HG02981 (cell line): ENCODE measurements at regions not wholly inside any gene's neighbourhood (a gene's known extent, or its start where the extent isn't known, plus 50 kb on each side); places are given as distances from the start of the nearest gene placed in this dataset.

Experiments used
- ATAC-seq: cut with Tn5 transposase; IDR thresholded peaks from one replicate; pipeline ENCODE4 v1.9.1; 2021; ENCODE audit warnings: mild to moderate bottlenecking, moderate library complexity; ENCODE audit not compliant: unreplicated experiment

- no peak for ATAC-seq
Observed at GRCh38 chr16:73713251-73713650, 583.4 kb upstream of the PSMD7 start.

- no peak for ATAC-seq
Observed at GRCh38 chr16:73711406-73712080, 585.1 kb upstream of the PSMD7 start.

DNA sequence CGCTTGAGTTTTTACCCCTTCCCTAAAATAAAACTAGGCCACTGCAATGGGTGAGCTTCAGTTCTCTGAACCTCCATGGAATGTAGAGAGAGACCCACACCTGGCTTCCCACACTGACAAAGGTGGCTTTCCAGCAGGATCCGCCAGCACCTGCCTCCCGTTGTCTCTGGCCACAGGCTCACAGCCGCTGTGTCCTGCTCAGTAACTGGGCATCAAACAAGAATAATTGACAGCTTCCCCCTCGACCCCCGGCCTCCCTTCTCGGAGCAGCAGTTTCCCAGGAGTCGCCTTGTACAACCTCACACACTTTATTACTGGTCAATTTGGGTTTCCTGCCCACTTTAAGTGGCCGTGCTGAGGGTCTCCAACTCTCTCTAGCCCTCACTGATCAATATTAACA lies 586.1 kb upstream of the PSMD7 start:
- no peak for ATAC-seq

DNA sequence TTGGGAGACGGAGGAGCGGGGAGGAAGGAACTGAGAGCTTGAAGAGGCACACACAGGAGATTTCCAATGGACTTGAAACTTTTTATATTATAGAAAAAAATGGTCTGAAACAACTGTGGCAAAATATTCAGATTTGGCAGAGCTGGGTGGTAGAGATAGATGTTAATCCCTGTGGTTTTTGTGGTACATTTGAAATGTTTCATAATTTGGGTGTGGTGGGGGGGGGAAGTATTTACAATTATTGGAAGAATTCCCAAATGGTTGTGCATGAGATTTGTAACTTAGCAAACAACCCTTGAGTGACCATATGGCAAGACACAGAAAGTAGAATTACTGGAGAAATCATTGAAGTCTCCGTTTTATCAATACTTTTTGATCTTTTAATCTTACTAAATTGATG lies 588.8 kb upstream of the PSMD7 start:
- no peak for ATAC-seq

- ATAC-seq, result no peak
Observed at GRCh38 chr16:73703891-73704290, 592.7 kb upstream of the PSMD7 start.

DNA sequence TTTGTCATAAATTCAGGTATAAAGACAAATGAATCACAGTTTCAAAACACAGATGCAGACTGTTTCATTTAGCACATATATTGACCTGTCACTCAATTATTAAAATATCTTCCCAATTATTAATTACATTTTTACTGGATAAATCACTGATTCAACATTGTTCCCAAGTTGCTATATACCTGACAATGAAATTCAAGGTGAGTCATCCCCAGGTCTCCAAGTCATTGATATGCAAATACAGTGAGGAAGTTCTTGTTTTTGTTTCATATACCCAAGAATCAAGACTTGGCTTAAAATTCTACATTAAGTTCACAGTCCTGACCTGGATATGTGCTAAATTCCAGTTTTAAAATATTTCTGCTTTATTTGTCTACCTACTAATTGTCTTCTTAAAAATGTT lies 599.3 kb upstream of the PSMD7 start:
- ATAC-seq, result no peak

GRCh38 chr16:73692861-73693260 lies 603.8 kb upstream of the PSMD7 start:
- ATAC-seq, result no peak

DNA sequence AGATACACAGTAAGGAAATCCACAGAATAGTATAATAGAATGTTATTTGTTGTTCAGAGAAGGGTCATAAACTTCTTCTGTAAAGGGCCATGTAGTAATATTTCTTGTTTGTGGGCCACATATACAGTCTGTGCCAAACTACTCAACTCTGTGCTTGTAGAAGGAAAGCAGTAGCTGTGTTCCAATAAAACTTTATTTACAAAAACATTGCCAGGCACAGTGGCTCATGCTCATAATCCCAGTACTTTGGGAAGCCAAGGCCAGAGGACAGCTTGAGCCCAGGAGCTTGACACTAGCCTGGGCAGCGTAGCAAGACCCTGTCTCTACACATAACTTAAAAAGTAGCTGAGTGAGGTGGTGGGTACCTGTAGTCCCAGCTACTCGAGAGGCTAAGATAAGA lies 612.8 kb upstream of the PSMD7 start:
- ATAC-seq, result no peak

DNA sequence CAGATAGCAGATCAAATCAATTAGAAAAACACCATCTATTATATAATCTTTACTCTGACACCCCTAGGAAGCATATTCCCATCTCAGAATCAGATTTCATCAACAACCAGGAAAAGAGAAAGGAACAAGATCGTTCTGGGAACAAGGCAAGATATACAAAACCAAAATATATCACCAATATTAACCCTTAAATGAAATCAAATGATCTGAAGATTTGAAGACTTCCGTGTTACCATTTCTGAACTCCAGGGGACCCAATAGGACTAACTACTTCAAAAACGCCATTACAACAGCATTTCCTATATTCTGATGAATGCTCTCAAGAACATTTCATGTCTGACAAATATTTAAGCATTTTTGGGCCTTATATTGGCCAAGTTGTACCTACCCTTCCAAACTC lies 624.2 kb upstream of the ZFHX3 start:
- ATAC-seq, result no peak

GRCh38 chr16:73670836-73671820 lies 623.2 kb upstream of the ZFHX3 start:
- no peak for ATAC-seq

DNA sequence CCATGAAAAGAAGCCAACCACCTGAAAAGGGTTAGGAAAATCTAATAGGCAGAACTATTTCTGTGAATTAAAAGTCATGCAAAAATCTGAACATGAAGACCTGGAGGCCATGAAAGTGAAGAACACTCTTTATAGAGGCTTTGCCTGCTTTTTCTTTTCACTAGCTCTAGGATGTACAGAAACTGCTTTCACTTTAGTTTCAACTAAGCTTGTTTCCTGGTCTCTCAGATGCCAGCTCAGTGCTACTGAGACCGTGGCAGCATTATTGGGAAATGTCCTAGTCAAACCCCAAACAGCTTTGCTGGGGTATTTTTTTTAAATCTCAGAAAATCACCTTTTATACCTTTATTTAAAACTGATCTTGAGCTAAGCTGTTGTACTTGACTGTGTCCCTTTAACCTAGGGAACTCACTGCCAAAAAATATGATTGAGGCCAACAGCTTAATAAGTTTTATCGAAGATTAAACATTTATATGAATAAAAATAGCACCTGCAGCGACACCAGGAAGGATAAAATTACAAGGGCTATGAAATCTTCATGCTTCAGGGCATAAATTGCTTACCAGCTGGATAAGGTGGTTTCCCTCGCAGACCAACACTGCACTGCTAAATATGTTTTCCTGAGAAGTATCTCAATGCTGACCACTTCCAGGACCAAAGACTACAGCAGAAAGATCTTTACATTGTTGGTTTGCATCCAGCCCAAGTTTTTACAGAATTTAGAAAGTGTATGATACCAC lies 621.8 kb upstream of the ZFHX3 start:
- no peak for ATAC-seq

DNA sequence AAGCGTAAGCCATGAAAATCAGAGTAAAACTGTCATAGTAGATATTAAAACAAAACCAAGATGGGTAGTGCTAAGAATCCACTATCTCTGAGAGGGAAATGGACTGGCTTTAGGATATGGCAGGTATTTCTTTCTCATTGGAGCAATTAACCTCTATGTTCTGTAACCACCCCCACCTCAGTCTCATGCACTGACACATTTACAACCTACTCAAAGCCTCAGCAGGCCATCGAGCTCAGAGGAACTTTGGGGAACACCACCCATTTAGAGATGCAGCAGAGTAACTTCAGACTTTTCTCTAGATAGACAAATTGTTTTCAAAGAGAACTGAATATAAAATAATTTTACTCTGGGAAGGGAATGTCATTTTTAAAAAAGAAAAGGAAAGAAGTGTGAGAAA lies 615.8 kb upstream of the ZFHX3 start:
- no peak for ATAC-seq

DNA sequence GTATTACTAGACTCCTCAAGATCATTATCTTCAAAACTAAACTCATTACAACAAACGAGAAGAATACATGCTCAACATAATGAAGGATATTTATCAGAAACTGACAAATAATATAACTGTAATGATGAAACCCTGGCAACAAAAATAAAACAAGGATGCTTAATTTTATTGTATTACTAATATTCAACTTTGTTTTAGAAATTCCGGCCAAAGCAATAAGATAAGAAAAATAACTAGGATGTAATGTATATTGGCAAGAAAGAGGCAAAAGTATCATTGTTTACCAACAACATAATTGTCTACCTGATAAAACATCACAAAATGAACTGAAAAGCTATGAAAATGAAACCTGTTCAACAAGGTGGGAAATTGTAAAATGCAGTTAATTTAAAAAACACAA lies 588.3 kb upstream of the ZFHX3 start:
- no peak for ATAC-seq

- ATAC-seq, result no peak
Observed at GRCh38 chr16:73629011-73629410, 581.1 kb upstream of the ZFHX3 start.

GRCh38 chr16:73617738-73618137 lies 569.8 kb upstream of the ZFHX3 start:
- no peak for ATAC-seq

DNA sequence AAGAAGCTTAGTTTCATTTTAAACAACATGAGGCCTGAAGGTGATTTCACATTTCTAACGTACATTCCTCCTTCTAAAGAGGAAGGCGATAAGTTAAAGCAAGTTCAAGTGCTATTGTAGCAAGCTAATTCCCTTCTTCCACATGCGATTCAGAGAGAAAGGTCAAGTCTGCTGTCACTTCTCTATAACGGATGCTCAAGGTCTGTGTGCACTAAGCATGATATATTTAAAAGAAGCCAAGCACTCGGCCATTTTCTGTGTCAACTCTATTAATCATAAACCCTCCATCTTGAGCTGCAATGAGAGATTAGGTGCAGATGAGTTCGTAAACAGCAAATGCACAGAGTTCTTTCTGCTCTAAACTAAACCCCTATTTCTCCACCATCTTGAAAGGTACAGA lies 568.8 kb upstream of the ZFHX3 start:
- no peak for ATAC-seq

DNA sequence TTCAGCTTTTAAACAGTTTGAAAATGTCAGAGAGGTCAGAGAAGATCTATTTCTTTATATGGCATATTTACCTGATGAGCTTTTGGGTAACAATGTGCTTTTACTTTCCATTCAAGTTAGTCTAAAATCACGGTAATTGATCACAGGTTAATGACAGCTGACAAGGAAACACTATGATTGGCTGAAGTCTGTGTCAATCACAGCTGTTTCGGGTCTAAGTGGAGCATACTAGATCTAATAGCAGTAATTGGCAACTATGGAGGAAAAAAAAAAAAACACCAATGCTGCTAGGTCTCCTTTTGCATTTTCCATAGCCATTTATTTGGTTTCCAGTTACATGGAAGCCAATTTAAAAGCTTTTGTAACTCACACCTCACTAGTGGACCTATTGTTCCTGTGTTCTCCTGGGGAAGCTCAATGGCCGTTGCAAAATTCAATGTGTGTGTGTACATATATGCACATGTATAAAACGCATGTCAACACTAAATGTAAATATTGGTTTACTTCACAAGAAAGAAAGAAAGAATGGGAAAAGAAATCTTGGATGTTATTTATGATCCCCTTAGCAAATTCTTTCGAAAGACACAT lies 568.3 kb upstream of the ZFHX3 start:
- ATAC-seq, result no peak

DNA sequence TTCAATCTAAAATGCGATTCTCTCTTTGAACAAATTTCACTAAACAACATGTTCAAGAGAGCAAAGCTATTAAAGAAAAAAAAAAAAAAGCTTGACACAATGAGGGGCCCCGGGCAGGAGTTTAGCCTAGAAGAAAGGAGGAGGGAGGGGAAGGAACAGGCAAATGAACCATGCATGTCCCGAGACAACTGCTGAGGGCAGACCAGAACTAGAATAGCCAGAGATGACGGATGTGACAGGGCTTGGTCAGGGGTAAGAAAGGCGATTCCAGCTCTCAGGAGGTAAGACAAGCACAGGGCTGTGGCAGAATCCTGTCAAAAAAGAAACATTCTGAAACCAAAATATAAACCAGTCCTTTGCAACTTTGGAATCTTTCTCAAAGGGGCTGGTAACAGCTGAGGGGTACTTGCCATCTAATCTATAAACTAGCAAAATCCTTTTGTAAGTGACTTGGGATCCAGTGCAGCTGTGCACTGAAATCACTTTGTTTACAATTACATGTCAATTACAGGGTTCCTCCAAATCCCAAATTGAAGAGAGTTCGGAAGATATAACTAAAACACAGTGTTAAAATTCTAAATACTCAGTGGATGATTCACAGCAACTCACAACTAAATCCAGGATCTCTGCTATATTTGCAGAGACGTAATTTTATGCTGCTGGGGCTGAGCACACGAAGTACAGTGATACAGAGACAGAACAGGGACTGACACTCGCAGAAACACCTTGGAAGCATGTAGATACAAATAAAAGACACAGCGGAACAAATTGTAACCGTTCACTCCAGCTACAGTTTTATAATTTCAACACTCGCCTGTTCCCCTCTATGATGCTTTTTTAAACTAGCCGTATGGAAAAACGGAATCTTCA lies 567.4 kb upstream of the ZFHX3 start:
- ATAC-seq, result no peak

DNA sequence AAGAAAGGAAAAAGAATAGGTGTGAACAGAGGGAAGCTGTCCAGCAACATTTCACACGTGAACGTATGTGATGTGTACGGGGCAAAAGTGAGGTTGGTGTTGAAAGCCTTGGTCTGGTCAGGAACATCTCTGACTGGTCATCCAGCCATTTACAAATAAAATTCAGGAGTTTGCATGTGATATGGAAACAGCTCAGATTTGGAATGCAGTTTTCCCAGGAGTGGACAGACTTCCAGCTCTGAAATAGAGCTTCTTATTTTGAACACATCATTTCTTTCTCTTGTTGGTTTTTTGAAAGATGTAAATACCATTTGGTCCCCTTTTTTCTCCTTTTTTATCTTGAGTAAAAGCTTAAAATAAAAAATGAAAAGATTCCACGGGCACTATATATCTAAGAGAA lies 566.2 kb upstream of the ZFHX3 start:
- no peak for ATAC-seq

DNA sequence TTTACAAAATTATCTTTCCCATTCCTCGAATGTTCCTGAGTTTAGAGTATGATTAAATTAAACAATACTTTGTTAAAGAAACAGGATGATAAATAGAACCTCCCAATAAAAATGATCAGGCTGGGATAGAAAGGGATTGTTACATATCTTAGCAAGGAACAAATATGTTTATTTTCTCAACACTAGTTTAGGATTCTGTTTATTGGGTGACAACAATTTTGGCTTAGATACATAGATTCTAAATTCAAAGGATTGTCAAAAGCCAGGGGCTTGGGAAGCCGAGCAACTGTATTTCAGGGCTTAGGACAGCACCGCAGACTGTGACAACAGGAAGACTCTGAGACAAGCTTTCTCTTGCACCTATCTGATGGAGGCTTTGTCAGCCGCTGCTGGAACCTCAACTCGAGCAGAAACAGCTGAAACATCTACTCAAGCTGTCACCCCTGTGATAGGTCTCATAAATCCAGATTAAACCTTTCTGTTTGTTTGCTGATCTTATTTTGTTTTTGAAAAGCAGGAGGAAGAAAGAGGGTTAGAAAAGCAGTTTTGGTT lies 562.8 kb upstream of the ZFHX3 start:
- ATAC-seq, result no peak
